H9 (cell line): ENCODE measurements at regions not wholly inside any gene's neighbourhood (a gene's known extent, or its start where the extent isn't known, plus 50 kb on each side); places are given as distances from the start of the nearest gene placed in this dataset.

ENCODE experiments used
- DNase-seq: peaks from one replicate; pipeline ENCODE4 v3.0.0-alpha.2; 2017
- H2AFZ ChIP-seq: one replicate; pipeline ENCODE4 v1.6.1; 2013; ENCODE audit warnings: mild to moderate bottlenecking, low read length, control low read depth, moderate library complexity
- H2AK5ac ChIP-seq: 2 replicates; pipeline ENCODE4 v1.6.1; 2013; ENCODE audit warnings: low read length, control low read depth, mixed read lengths; ENCODE audit not compliant: insufficient read length
- H2BK120ac ChIP-seq: one replicate; pipeline ENCODE4 v1.6.1; 2013; ENCODE audit warnings: low read depth, mild to moderate bottlenecking, low read length, control low read depth, inconsistent platforms; ENCODE audit not compliant: poor library complexity, severe bottlenecking
- H2BK12ac ChIP-seq: 2 replicates; pipeline ENCODE4 v1.6.1; 2013; ENCODE audit warnings: low read length, control low read depth, mixed read lengths, low read depth; ENCODE audit not compliant: insufficient read length
- H2BK15ac ChIP-seq: 2 replicates; pipeline ENCODE4 v1.6.1; 2013; ENCODE audit warnings: low read depth, low read length, control low read depth
- H2BK20ac ChIP-seq: one replicate; pipeline ENCODE4 v1.6.1; 2013; ENCODE audit warnings: low read depth, mild to moderate bottlenecking, low read length, control low read depth, inconsistent platforms; ENCODE audit not compliant: poor library complexity, severe bottlenecking
- H2BK5ac ChIP-seq: 2 replicates; pipeline ENCODE4 v1.6.1; 2013; ENCODE audit warnings: low read length, control low read depth, mixed read lengths; ENCODE audit not compliant: insufficient read length
- H3K14ac ChIP-seq: 2 replicates; pipeline ENCODE4 v1.6.1; 2013; ENCODE audit warnings: low read length, control low read depth; ENCODE audit not compliant: insufficient read depth
- H3K18ac ChIP-seq: 2 replicates; pipeline ENCODE4 v1.6.1; 2013; ENCODE audit warnings: low read depth, mild to moderate bottlenecking, mixed read lengths, low read length, control low read depth; ENCODE audit not compliant: insufficient read length
- H3K23ac ChIP-seq: 2 replicates; pipeline ENCODE4 v1.6.1; 2013; ENCODE audit warnings: low read length, control low read depth, mixed read lengths, low read depth; ENCODE audit not compliant: insufficient read length
- H3K23me2 ChIP-seq: 2 replicates; pipeline ENCODE4 v1.6.1; 2013; ENCODE audit warnings: low read depth, mild to moderate bottlenecking, mixed read lengths, low read length, control low read depth; ENCODE audit not compliant: insufficient read length, poor library complexity, severe bottlenecking
- H3K27ac ChIP-seq: 2 replicates; pipeline ENCODE4 v1.5.1; 2013; ENCODE audit warnings: low read length, control low read depth, mixed read lengths, low read depth; ENCODE audit not compliant: insufficient read length
- H3K27me3 ChIP-seq: 2 replicates; pipeline ENCODE4 v1.6.1; 2013; ENCODE audit warnings: low read length, control low read depth, inconsistent platforms; ENCODE audit not compliant: insufficient read depth
- H3K4ac ChIP-seq: 2 replicates; pipeline ENCODE4 v1.6.1; 2013; ENCODE audit warnings: low read depth, mild to moderate bottlenecking, control low read depth, inconsistent platforms, low read length, moderate library complexity
- H3K4me1 ChIP-seq: 2 replicates; pipeline ENCODE4 v1.6.1; 2013; ENCODE audit warnings: low read length, control low read depth, inconsistent platforms; ENCODE audit not compliant: insufficient read depth
- H3K4me2 ChIP-seq: 2 replicates; pipeline ENCODE4 v1.6.1; 2013; ENCODE audit warnings: low read length, control low read depth, mixed read lengths; ENCODE audit not compliant: insufficient read length, insufficient read depth
- H3K56ac ChIP-seq: 2 replicates; pipeline ENCODE4 v1.6.1; 2013; ENCODE audit warnings: low read depth, mild to moderate bottlenecking, mixed read lengths, low read length, control low read depth; ENCODE audit not compliant: insufficient read length
- H3K79me1 ChIP-seq: 2 replicates; pipeline ENCODE4 v1.6.1; 2013; ENCODE audit warnings: low read depth, mild to moderate bottlenecking, moderate library complexity, low read length, control low read depth, inconsistent platforms; ENCODE audit not compliant: insufficient read depth, poor library complexity, severe bottlenecking
- H3K79me2 ChIP-seq: 2 replicates; pipeline ENCODE4 v1.6.1; 2013; ENCODE audit warnings: low read length, control low read depth, inconsistent platforms; ENCODE audit not compliant: insufficient read depth
- H3K9ac ChIP-seq: 2 replicates; pipeline ENCODE4 v1.6.1; 2013; ENCODE audit warnings: low read length, control low read depth, mixed read lengths; ENCODE audit not compliant: insufficient read length; ENCODE audit errors: extremely low read depth
- H3K9me3 ChIP-seq: one replicate; pipeline ENCODE4 v1.6.1; 2013; ENCODE audit warnings: low read depth, low read length, inconsistent platforms; ENCODE audit not compliant: control insufficient read depth
- H3T11ph ChIP-seq: one replicate; pipeline ENCODE4 v1.6.1; 2013; ENCODE audit warnings: mild to moderate bottlenecking, low read length, control low read depth, inconsistent platforms
- H4K20me1 ChIP-seq: one replicate; pipeline ENCODE4 v1.6.1; 2013; ENCODE audit not compliant: control insufficient read depth, insufficient read length, insufficient read depth
- H4K5ac ChIP-seq: 2 replicates; pipeline ENCODE4 v1.6.1; 2013; ENCODE audit warnings: low read depth, mild to moderate bottlenecking, mixed read lengths, low read length, control low read depth; ENCODE audit not compliant: insufficient read length
- H4K8ac ChIP-seq: replicated peaks from 2 replicates; pipeline ENCODE4 v1.6.1; 2013; ENCODE audit warnings: low read length, control low read depth, mixed read lengths, low read depth; ENCODE audit not compliant: insufficient read length
- H4K91ac ChIP-seq: 2 replicates; pipeline ENCODE4 v1.6.1; 2013; ENCODE audit warnings: low read depth, mild to moderate bottlenecking, moderate library complexity, mixed read lengths, low read length, control low read depth; ENCODE audit not compliant: insufficient read length
- H3K27ac Mint-ChIP-seq, 3 experiments: 2 replicates in 2 of 3; 3 replicates in 1 of 3; pipeline ENCODE4 v1.8.0; 2020 to 2021; ENCODE audit warnings: mixed read lengths in 3 of 3, mild to moderate bottlenecking in 1 of 3, moderate library complexity in 1 of 3
- H3K27me3 Mint-ChIP-seq: 2 replicates; pipeline ENCODE4 v1.8.0; 2021; ENCODE audit warnings: low read depth, mild to moderate bottlenecking, moderate library complexity, mixed read lengths
- H3K36me3 Mint-ChIP-seq, 3 experiments: 2 replicates in 2 of 3; 3 replicates in 1 of 3; pipeline ENCODE4 v1.8.0; 2020 to 2021; ENCODE audit warnings: low read depth in 3 of 3, mixed read lengths in 3 of 3; ENCODE audit not compliant: insufficient read depth in 1 of 3
- H3K4me1 Mint-ChIP-seq, 2 experiments: 2 replicates each; pipeline ENCODE4 v1.8.0; 2020; ENCODE audit warnings: mixed read lengths in 2 of 2
- H3K4me3 Mint-ChIP-seq, 2 experiments: 2 replicates in 1 of 2; 3 replicates in 1 of 2; pipeline ENCODE4 v1.8.0; 2020 to 2021; ENCODE audit warnings: mild to moderate bottlenecking in 2 of 2, mixed read lengths in 2 of 2, moderate library complexity in 1 of 2
- H3K9me3 Mint-ChIP-seq, 2 experiments: 2 replicates in 1 of 2; 3 replicates in 1 of 2; pipeline ENCODE4 v1.8.0; 2020; ENCODE audit warnings: mild to moderate bottlenecking in 2 of 2, mixed read lengths in 2 of 2, moderate library complexity in 1 of 2
- WGBS: extraction: QIAGEN DNeasy Blood & Tissue Kit; methylation state at CpG from one replicate; pipeline ENCODE4 v1.1.7; 2013; ENCODE audit warnings: missing lambda C conversion rate, low lambda C conversion rate, mixed read lengths; ENCODE audit not compliant: insufficient read length; ENCODE audit errors: extremely low coverage; 5-methylcytosine and 5-hydroxymethylcytosine counted together
- TF ChIP-seq, protein P1 (sequence below): fragments of 200-600 bp; sonication (generic); conservative IDR thresholded peaks from 3 replicates; pipeline ENCODE4 v1.8.0; 2021; ENCODE audit warnings: antibody characterized with exemption, mild to moderate bottlenecking

DNA sequence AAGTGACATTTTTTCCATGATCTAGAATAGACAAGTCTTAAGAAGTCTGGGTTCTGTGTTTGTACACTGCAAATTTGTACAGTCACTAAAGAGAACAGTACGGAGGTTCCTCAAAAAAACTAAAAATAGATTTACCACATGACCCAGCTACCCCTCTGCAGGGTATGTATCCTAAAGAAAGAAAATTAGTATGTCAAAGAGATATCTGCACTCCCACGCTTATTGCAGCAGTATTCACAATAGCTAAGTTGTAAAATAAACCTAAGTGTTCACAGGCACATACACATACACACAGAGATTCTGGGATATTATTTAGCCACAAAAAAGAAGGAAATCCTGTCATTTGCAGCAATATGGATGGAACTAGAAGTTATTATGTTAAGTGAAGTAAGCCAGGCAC, 120.4 kb downstream of the ZIC1 start:
- Histone ChIP-seq H2BK5ac (no peak overlapping the region), H2BK120ac (no peak overlapping the region), H3K23ac (no peak overlapping the region), H3K4me1 (no peaks in the 10 kb centered on the region), H3K18ac (no peak overlapping the region), H2BK12ac (no peak overlapping the region), H2BK20ac (no peak overlapping the region), H3K14ac (no peak overlapping the region), H2AFZ (no peak overlapping the region), H3K4me2 (no peak overlapping the region), H4K5ac (no peak overlapping the region), H3K27me3 (no peaks in the 10 kb centered on the region), H4K91ac (no peak overlapping the region), H4K8ac (no peak overlapping the region), H2AK5ac (no peak overlapping the region), H3K9ac (no peak overlapping the region), H3K27ac (no peak overlapping the region), H3K79me1 (no peaks in the 10 kb centered on the region), H3K9me3 (no peaks in the 10 kb centered on the region), H4K20me1 (no peaks in the 10 kb centered on the region), H3K56ac (no peak overlapping the region), H2BK15ac (no peak overlapping the region), H3K23me2 (no peaks in the 10 kb centered on the region), H3K79me2 (no peaks in the 10 kb centered on the region), H3T11ph (no peak overlapping the region), H3K4ac (no peak overlapping the region)
- Mint-ChIP-seq H3K27me3 (no peaks in the 10 kb centered on the region), H3K9me3 (no peaks in the 10 kb centered on the region; a peak in 1 of 5 replicates), H3K27ac (no peak overlapping the region), H3K4me3 (no peak overlapping the region), H3K4me1 (no peaks in the 10 kb centered on the region), H3K36me3 (no peaks in the 10 kb centered on the region; a peak in 1 of 7 replicates)
- TF ChIP-seq, protein P1, sequence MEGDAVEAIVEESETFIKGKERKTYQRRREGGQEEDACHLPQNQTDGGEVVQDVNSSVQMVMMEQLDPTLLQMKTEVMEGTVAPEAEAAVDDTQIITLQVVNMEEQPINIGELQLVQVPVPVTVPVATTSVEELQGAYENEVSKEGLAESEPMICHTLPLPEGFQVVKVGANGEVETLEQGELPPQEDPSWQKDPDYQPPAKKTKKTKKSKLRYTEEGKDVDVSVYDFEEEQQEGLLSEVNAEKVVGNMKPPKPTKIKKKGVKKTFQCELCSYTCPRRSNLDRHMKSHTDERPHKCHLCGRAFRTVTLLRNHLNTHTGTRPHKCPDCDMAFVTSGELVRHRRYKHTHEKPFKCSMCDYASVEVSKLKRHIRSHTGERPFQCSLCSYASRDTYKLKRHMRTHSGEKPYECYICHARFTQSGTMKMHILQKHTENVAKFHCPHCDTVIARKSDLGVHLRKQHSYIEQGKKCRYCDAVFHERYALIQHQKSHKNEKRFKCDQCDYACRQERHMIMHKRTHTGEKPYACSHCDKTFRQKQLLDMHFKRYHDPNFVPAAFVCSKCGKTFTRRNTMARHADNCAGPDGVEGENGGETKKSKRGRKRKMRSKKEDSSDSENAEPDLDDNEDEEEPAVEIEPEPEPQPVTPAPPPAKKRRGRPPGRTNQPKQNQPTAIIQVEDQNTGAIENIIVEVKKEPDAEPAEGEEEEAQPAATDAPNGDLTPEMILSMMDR = no peak
- no peak for DNase-seq
- no CpG with 5 or more reads among the region's 2 CpGs for WGBS
